ENCODE measurements at regions not wholly inside any gene's neighbourhood (a gene's known extent, or its start where the extent isn't known, plus 50 kb on each side); places are given as distances from the start of the nearest gene placed in this dataset.

- no peak for TF ChIP-seq EZH2 (IDR thresholded peaks at IDR 0.05; ENCODE audit: low read depth, low read length, severe bottlenecking)
- no peak for TF ChIP-seq TAF1 (IDR thresholded peaks at IDR 0.05; ENCODE audit: low read depth, low read length)
- TF ChIP-seq TAF7 (optimal IDR thresholded peaks at IDR 0.05; ENCODE audit: borderline replicate concordance, low read depth, low read length) = no peak
- TF ChIP-seq CHD1 (IDR thresholded peaks at IDR 0.05; ENCODE audit: low read depth, low read length) = no peak
Measured at GRCh38 chr1:60589046-60589748, 493.2 kb upstream of the NFIA start (continued).
